ENCODE measurements at regions not wholly inside any gene's neighbourhood (a gene's known extent, or its start where the extent isn't known, plus 50 kb on each side); places are given as distances from the start of the nearest gene placed in this dataset.

- H2AFZ ChIP-seq (ENCODE audit: low read depth, low read length): no peak overlapping the region
- H3K9ac ChIP-seq (ENCODE audit: low read length): no peak overlapping the region
- H3K27ac ChIP-seq (ENCODE audit: low read length): no peak overlapping the region
- no peaks in the 10 kb centered on the region for H3K27me3 ChIP-seq (ENCODE audit: low read depth, low read length)
- no peak for TF ChIP-seq EZH2phosphoT487 (IDR thresholded peaks at IDR 0.05; ENCODE audit: low read depth)
- TF ChIP-seq CTCF (IDR thresholded peaks at IDR 0.05; ENCODE audit: low read depth, low read length): no peak
- no peaks in the 10 kb centered on the region for H3K4me1 ChIP-seq (ENCODE audit: low read length)
- no peaks in the 10 kb centered on the region for H3K36me3 ChIP-seq (replicated peaks; ENCODE audit: low read depth, low read length)
- H4K20me1 ChIP-seq (ENCODE audit: insufficient read depth, low read length): no peaks in the 10 kb centered on the region
- no peak overlapping the region for H3K4me3 ChIP-seq (ENCODE audit: low read length)
- no peaks in the 10 kb centered on the region for H3K9me3 ChIP-seq (ENCODE audit: insufficient read depth, low read length)
- no peak overlapping the region for H3K4me2 ChIP-seq (ENCODE audit: low read length)
- H3K79me2 ChIP-seq (ENCODE audit: low read length): no peaks in the 10 kb centered on the region
These were observed 309.3 kb downstream of the HDGFL1 start for GRCh38 chr6:22878706-22879105.

DNA sequence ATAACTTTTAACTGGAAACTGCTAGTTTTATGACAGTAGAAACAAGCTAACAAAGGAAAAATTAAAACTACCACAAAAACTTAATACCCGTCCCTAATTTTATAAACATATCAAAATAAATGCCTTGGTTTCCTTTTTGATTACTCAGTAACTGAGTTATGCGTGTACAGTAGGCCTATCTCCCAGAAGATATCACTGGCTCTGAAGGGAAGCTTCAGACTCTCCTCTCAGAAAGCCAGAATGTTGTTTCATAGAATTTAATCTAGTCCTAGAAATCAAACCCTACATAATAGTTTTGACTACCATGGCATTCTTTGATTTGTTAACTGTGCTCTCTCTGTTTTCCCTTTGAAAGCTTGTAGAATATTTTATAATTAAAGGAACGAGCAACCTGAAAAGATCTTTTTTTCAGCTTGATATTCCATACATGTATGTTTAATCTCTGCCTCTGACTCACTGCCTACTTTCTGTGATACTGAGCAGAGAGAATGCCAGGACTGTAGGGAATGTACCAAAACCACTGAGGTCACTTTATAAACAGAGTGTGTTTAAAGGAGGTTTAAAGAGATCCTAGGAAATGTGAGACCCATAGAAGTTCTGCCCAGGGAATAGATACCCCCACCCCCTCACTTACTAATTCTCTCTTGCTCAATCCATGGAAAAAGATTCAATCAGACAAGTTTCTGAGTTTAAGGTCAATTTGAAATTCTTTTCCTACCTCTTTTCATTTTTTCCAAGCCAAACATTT lies 311.5 kb downstream of the HDGFL1 start:
- Histone ChIP-seq H3K9ac (ENCODE audit: low read length) (no peak overlapping the region), H2AFZ (ENCODE audit: low read depth, low read length) (no peak overlapping the region)

DNA sequence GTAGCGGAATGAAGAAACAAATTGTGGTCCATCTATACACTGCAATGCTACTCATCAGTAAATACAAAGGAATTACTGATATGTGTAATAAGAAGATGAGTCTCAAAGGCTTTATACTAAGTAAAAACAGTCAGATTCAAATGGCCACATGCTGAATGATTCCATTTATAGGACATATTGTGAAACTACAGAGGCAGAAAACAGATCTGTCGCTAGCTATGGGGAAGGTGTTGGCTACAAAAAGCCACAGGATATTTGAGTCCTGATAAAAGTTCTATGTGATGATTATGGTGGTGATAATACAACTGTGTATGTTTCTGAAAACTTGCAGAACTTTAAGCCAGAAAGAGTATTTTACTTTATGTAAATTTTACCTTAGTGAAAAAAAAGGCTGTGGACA lies 313.2 kb downstream of the HDGFL1 start:
- Histone ChIP-seq H2AFZ (ENCODE audit: low read depth, low read length) (no peak overlapping the region), H3K9ac (ENCODE audit: low read length) (no peak overlapping the region), H3K4me2 (ENCODE audit: low read length) (no peak overlapping the region), H3K79me2 (ENCODE audit: low read length) (no peaks in the 10 kb centered on the region), H3K27me3 (ENCODE audit: low read depth, low read length) (no peaks in the 10 kb centered on the region), H3K4me1 (ENCODE audit: low read length) (peaks cover 11% of the 10 kb centered on the region), H3K4me3 (ENCODE audit: low read length) (no peak overlapping the region), H3K27ac (ENCODE audit: low read length) (no peak overlapping the region), H4K20me1 (ENCODE audit: insufficient read depth, low read length) (no peaks in the 10 kb centered on the region), H3K36me3 (replicated peaks; ENCODE audit: low read depth, low read length) (no peaks in the 10 kb centered on the region), H3K9me3 (ENCODE audit: insufficient read depth, low read length) (no peaks in the 10 kb centered on the region)
- TF ChIP-seq EZH2phosphoT487 (IDR thresholded peaks at IDR 0.05; ENCODE audit: low read depth) (no peak), CTCF (IDR thresholded peaks at IDR 0.05; ENCODE audit: low read depth, low read length) (no peak)

More for the DNA sequence above, 311.5 kb downstream of the HDGFL1 start:
- H3K4me2 ChIP-seq (ENCODE audit: low read length): no peak overlapping the region
- no peak overlapping the region for H3K27ac ChIP-seq (ENCODE audit: low read length)
- no peaks in the 10 kb centered on the region for H3K4me1 ChIP-seq (ENCODE audit: low read length)
- H3K9me3 ChIP-seq (ENCODE audit: insufficient read depth, low read length): no peaks in the 10 kb centered on the region
- no peak overlapping the region for H3K4me3 ChIP-seq (ENCODE audit: low read length)
- H4K20me1 ChIP-seq (ENCODE audit: insufficient read depth, low read length): no peaks in the 10 kb centered on the region
- H3K27me3 ChIP-seq (ENCODE audit: low read depth, low read length): no peaks in the 10 kb centered on the region
- TF ChIP-seq CTCF (IDR thresholded peaks at IDR 0.05; ENCODE audit: low read depth, low read length): no peak
- H3K36me3 ChIP-seq (replicated peaks; ENCODE audit: low read depth, low read length): no peaks in the 10 kb centered on the region
- no peaks in the 10 kb centered on the region for H3K79me2 ChIP-seq (ENCODE audit: low read length)

DNA sequence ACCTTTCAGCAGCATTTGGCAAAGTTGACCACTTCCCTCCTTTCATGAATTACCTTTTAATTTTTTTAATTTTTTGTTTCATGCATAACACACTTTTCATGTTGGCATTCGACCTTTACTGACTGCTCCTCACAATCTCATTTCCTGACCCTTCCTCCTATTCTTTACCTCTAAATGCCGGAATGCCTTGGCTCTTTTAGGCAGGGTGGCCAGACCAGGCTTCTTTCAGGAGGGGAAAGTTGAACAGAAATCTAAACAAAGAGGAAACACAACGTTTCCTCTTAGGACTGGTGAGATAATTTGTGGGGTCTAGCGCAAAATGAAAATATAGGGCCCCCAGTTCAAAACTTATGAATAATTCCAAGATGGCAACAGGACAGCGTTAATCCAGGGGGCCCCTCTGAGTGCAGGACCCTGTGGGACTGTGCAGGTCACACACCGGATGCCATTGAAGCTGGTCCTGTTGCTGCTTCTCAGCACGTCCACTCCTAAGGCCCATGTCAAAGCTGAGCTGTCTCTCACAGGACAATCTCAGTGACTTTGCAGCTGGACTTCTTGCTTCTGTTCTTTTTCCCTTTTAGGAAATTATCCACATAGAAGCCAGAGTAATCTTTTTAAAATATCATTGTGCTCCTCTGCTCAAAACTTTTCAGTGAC lies 313.8 kb downstream of the HDGFL1 start:
- Histone ChIP-seq H3K9me3 (ENCODE audit: insufficient read depth, low read length) (no peaks in the 10 kb centered on the region), H3K9ac (ENCODE audit: low read length) (no peak overlapping the region), H3K4me3 (ENCODE audit: low read length) (no peak overlapping the region), H3K27ac (ENCODE audit: low read length) (no peak overlapping the region), H3K79me2 (ENCODE audit: low read length) (no peaks in the 10 kb centered on the region), H4K20me1 (ENCODE audit: insufficient read depth, low read length) (no peaks in the 10 kb centered on the region), H3K4me2 (ENCODE audit: low read length) (no peak overlapping the region), H2AFZ (ENCODE audit: low read depth, low read length) (no peak overlapping the region), H3K4me1 (ENCODE audit: low read length) (peaks cover 15% of the 10 kb centered on the region), H3K27me3 (ENCODE audit: low read depth, low read length) (no peaks in the 10 kb centered on the region), H3K36me3 (replicated peaks; ENCODE audit: low read depth, low read length) (no peaks in the 10 kb centered on the region)
- TF ChIP-seq CTCF (IDR thresholded peaks at IDR 0.05; ENCODE audit: low read depth, low read length) (no peak), EZH2phosphoT487 (IDR thresholded peaks at IDR 0.05; ENCODE audit: low read depth) (no peak)

Measured in OCI-LY3 (cell line).